DOHH2 (cell line): ENCODE measurements at regions not wholly inside any gene's neighbourhood (a gene's known extent, or its start where the extent isn't known, plus 50 kb on each side); places are given as distances from the start of the nearest gene placed in this dataset.

ENCODE experiments used
- H3F3A ChIP-seq: fragments of 200-600 bp; sonication (generic), shearing (Covaris generic); 2 replicates; pipeline ENCODE4 v1.6.0; 2016; ENCODE audit warnings: antibody characterized with exemption, mild to moderate bottlenecking; ENCODE audit not compliant: control insufficient read depth, insufficient read depth
- H3K27ac ChIP-seq: fragments of 200-600 bp; sonication (generic); 2 replicates; pipeline ENCODE4 v1.5.1; 2014; ENCODE audit warnings: low read depth, mild to moderate bottlenecking, low read length, moderate library complexity
- H3K27me3 ChIP-seq: fragments of 200-600 bp; sonication (generic); 2 replicates; pipeline ENCODE4 v1.6.1; 2014; ENCODE audit warnings: mild to moderate bottlenecking, low read length, mixed read lengths; ENCODE audit not compliant: control insufficient read depth
- H3K36me3 ChIP-seq: fragments of 200-600 bp; sonication (generic); 2 replicates; pipeline ENCODE4 v1.6.1; 2014; ENCODE audit warnings: mild to moderate bottlenecking, low read length, moderate library complexity, mixed read lengths; ENCODE audit not compliant: control insufficient read depth
- H3K4me1 ChIP-seq: fragments of 200-600 bp; sonication (generic); 2 replicates; pipeline ENCODE4 v1.6.1; 2014; ENCODE audit warnings: mild to moderate bottlenecking, low read length, mixed read lengths; ENCODE audit not compliant: control insufficient read depth
- H3K4me2 ChIP-seq: fragments of 200-600 bp; sonication (generic); 2 replicates; pipeline ENCODE4 v1.6.0; 2014; ENCODE audit warnings: mild to moderate bottlenecking, low read length, moderate library complexity
- H3K4me3 ChIP-seq: fragments of 200-600 bp; sonication (generic); 2 replicates; pipeline ENCODE4 v1.5.1; 2014; ENCODE audit warnings: mild to moderate bottlenecking, low read length, mixed read lengths
- H3K79me2 ChIP-seq: fragments of 200-600 bp; sonication (generic); 2 replicates; pipeline ENCODE4 v1.6.1; 2014; ENCODE audit warnings: mild to moderate bottlenecking, low read length, mixed read lengths; ENCODE audit not compliant: control insufficient read depth
- H3K9me2 ChIP-seq: fragments of 200-600 bp; sonication (generic); replicated peaks from 2 replicates; pipeline ENCODE4 v1.6.1; 2014; ENCODE audit warnings: mild to moderate bottlenecking, low read length, mixed read lengths; ENCODE audit not compliant: control insufficient read depth
- H3K9me3 ChIP-seq: fragments of 200-600 bp; sonication (generic); 2 replicates; pipeline ENCODE4 v1.6.1; 2014; ENCODE audit warnings: antibody characterized with exemption, low read length, mixed read lengths; ENCODE audit not compliant: control insufficient read depth, insufficient read depth
- H4K20me1 ChIP-seq: fragments of 200-600 bp; sonication (generic); 2 replicates; pipeline ENCODE4 v1.6.0; 2014; ENCODE audit warnings: low read depth, mild to moderate bottlenecking, antibody characterized with exemption, low read length, moderate library complexity; ENCODE audit not compliant: control insufficient read depth, insufficient read depth
- EZH2phosphoT487 ChIP-seq: fragments of 200-600 bp; sonication (generic); IDR thresholded peaks from 2 replicates; pipeline ENCODE4 v1.6.1; 2017; ENCODE audit warnings: borderline replicate concordance, mild to moderate bottlenecking, antibody characterized with exemption, low read length, moderate library complexity, mixed read lengths
- TF ChIP-seq, protein P1 (sequence below): fragments of 200-600 bp; sonication (generic); IDR thresholded peaks from one replicate; pipeline ENCODE4 v1.5.1; 2014; ENCODE audit warnings: antibody characterized with exemption, mild to moderate bottlenecking, low read depth, low read length; ENCODE audit not compliant: poor library complexity, severe bottlenecking

DNA sequence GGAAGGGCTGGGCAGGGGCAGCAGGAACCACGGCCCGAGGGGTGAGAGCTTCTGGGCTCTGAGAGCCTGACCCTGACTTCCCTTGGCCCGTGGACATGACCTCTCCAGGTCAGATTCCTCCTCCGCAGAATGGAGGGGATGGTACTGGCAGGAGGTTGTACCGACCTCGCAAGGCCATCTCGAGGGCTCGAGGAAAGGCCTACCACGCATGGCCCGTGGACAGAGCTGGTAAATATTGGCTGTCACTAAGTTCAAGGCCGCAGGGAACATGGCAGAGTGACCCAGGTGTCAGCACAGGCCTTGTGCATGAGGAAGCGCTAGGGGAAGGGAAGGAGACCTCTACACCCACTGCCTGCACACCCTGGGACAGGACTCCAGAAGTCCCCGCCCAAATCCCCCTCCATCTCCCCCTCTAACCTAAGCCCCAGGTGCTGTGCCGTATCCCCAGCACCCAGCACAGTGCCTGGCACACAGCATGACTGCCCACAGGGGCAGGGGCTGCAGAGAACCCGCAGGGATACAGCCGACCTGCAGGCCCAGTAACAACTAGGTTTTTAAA lies 54.9 kb upstream of the PPP2R5C start:
- H3K4me2 ChIP-seq: no peak overlapping the region
- H3K36me3 ChIP-seq: no peaks in the 10 kb centered on the region
- no peak for TF ChIP-seq EZH2phosphoT487
- TF ChIP-seq, protein P1, sequence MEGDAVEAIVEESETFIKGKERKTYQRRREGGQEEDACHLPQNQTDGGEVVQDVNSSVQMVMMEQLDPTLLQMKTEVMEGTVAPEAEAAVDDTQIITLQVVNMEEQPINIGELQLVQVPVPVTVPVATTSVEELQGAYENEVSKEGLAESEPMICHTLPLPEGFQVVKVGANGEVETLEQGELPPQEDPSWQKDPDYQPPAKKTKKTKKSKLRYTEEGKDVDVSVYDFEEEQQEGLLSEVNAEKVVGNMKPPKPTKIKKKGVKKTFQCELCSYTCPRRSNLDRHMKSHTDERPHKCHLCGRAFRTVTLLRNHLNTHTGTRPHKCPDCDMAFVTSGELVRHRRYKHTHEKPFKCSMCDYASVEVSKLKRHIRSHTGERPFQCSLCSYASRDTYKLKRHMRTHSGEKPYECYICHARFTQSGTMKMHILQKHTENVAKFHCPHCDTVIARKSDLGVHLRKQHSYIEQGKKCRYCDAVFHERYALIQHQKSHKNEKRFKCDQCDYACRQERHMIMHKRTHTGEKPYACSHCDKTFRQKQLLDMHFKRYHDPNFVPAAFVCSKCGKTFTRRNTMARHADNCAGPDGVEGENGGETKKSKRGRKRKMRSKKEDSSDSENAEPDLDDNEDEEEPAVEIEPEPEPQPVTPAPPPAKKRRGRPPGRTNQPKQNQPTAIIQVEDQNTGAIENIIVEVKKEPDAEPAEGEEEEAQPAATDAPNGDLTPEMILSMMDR: no peak
- H3K9me3 ChIP-seq: no peaks in the 10 kb centered on the region
- H3K9me2 ChIP-seq: no peaks in the 10 kb centered on the region
- no peak overlapping the region for H3K27ac ChIP-seq
- peaks cover 39% of the 10 kb centered on the region for H3K27me3 ChIP-seq
- no peak overlapping the region for H3K4me3 ChIP-seq
- no peaks in the 10 kb centered on the region for H3F3A ChIP-seq
- H3K79me2 ChIP-seq: no peaks in the 10 kb centered on the region
- H4K20me1 ChIP-seq: no peaks in the 10 kb centered on the region
- H3K4me1 ChIP-seq: peaks cover 12% of the 10 kb centered on the region

DNA sequence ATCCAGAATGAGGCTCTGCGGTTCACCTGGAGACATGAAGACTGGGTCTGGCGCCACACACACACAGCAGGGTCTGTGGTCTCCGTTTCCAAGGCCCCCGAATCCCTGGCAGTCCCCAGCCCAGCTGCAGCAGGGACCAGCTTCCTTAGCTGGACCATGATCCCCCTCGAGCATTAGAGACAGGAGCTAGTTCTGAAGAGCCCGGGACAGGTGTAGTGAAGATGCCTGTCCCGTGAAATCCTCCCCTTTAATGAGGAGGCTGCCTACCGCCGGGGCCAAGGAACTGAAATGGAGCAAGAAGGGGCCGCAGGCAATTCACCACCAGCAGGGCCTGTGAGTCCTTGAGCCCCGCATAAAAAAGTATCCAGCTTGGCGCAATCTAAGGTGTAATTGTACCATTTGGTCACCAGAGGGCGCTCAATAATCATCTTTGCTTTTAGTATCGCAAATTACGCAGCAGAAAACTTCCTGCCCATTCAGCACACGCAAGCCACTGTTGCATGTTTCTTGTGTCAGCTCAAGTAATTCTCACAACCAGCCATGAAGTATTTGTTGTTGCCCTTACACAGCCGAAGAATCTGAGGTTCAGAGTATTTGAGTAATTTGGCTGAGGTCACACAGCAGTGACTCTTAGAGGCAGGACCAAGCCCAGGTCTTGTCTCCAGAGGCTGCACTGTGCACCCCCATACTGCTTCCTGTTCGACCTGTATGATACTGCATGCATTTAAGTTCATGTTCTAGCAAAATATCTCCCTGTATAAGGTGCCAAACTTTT lies 54.3 kb upstream of the PPP2R5C start:
- no peaks in the 10 kb centered on the region for H3K79me2 ChIP-seq
- peaks cover 37% of the 10 kb centered on the region for H3K27me3 ChIP-seq
- TF ChIP-seq EZH2phosphoT487: no peak
- TF ChIP-seq, protein P1: peak; percentile 88
- H3K36me3 ChIP-seq: no peaks in the 10 kb centered on the region
- H3K9me3 ChIP-seq: no peaks in the 10 kb centered on the region
- no peaks in the 10 kb centered on the region for H4K20me1 ChIP-seq
- H3K4me1 ChIP-seq: peaks cover 12% of the 10 kb centered on the region
- peak overlapping the region; percentile 29 for H3K4me3 ChIP-seq
- peak overlapping the region; percentile 39 for H3K4me2 ChIP-seq
- no peak overlapping the region for H3K27ac ChIP-seq
- no peaks in the 10 kb centered on the region for H3K9me2 ChIP-seq
- H3F3A ChIP-seq: no peaks in the 10 kb centered on the region

DNA sequence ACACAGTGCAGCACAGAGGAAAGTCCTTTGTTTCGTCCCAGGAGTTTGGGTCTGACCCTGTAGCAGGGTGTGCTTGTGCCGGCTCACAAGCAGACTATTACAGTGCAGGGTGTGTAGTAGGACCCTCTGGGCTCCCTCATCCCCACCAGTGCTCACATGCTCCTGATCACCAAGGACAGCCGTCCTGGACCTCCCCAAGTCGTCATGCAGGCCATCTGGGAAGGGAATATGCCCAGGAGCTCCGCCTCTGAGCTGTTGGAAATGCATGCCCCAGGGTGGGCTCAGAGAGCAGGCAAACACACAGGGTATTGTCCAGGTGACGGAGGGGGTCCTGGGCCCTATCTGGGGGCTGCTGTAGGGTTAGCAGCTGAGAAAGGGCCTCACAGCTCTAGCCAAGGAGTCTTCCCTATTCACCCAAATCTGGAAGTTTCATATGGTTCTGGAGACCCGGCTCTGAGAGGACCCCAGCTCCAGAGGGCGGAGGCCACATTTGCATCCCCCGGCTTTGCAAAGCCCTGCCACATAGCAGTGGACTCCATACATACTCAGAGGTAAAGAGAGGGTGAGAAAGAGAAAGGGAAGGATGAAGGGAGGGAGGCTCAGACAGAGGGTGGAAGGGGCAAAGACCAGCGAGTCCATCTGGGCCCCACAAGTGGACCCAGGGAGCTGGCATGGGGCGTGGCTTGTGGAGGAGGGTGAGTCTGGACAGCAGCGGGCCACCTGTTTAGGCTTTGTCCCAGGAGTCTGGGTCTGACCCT lies 53.5 kb upstream of the PPP2R5C start:
- Histone ChIP-seq H3K4me1 (peaks cover 12% of the 10 kb centered on the region), H3K27ac (no peak overlapping the region), H3K4me3 (no peak overlapping the region), H3K36me3 (no peaks in the 10 kb centered on the region), H3K27me3 (peaks cover 33% of the 10 kb centered on the region), H3F3A (no peaks in the 10 kb centered on the region), H4K20me1 (no peaks in the 10 kb centered on the region), H3K4me2 (peak overlapping the region; percentile 39), H3K9me2 (no peaks in the 10 kb centered on the region), H3K79me2 (no peaks in the 10 kb centered on the region), H3K9me3 (no peaks in the 10 kb centered on the region)
- no peak for TF ChIP-seq EZH2phosphoT487
- TF ChIP-seq, protein P1: no peak
